ENCODE measurements at regions not wholly inside any gene's neighbourhood (a gene's known extent, or its start where the extent isn't known, plus 50 kb on each side); places are given as distances from the start of the nearest gene placed in this dataset.

DNA sequence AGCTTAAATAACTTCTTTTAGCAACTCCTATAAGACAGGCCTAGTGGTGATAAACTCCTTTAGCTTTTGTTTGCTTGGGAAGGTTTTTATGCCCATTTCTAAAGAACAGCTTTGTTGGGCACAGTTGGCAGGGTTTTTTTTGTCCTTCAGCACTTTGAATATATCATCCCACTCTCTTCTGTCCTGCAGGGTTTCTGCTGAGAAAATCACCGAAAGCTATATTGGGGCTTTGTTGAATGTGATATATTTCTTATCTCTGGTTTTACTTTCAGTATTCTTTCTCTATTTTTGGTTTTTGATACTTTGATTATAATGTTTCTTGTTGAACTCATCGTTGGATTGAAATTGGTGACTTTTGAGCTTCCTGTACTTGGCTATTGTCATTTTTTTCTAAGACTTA, 372.8 kb upstream of the ZC3H15 start:
- Histone ChIP-seq H3K9me3 (ENCODE audit: severe bottlenecking) (no peaks in the 10 kb centered on the region), H3K36me3 (no peaks in the 10 kb centered on the region), H3K4me3 (ENCODE audit: low read depth, low read length) (no peak overlapping the region), H3K27ac (no peak overlapping the region), H3K27me3 (ENCODE audit: insufficient read depth, low read depth, severe bottlenecking) (no peaks in the 10 kb centered on the region)
- TF ChIP-seq, protein P1, sequence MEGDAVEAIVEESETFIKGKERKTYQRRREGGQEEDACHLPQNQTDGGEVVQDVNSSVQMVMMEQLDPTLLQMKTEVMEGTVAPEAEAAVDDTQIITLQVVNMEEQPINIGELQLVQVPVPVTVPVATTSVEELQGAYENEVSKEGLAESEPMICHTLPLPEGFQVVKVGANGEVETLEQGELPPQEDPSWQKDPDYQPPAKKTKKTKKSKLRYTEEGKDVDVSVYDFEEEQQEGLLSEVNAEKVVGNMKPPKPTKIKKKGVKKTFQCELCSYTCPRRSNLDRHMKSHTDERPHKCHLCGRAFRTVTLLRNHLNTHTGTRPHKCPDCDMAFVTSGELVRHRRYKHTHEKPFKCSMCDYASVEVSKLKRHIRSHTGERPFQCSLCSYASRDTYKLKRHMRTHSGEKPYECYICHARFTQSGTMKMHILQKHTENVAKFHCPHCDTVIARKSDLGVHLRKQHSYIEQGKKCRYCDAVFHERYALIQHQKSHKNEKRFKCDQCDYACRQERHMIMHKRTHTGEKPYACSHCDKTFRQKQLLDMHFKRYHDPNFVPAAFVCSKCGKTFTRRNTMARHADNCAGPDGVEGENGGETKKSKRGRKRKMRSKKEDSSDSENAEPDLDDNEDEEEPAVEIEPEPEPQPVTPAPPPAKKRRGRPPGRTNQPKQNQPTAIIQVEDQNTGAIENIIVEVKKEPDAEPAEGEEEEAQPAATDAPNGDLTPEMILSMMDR (IDR thresholded peaks at IDR 0.05; ENCODE audit: low read depth, low read length), result no peak
- no peak for DNase-seq

DNA sequence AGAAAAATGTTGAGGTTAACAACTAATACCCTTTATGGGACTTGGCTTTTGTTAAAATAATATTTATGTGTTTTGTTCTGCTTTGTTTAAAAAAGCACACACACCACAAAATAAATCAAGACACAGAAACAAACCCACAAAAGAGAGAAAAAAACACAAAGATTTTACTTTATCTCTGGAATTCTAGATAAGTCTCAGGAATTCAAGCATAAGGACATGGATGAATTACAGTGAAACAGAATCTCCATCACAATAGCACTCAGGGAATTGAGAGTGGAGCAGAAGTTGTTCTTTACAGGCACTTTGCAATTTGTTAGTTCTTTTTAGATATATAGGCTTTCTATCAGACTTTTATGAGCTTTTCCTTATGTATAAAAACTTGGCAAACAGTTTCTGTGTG, 360.9 kb upstream of the ZC3H15 start:
- no peak overlapping the region for H3K4me3 ChIP-seq (ENCODE audit: low read depth, low read length)
- no peaks in the 10 kb centered on the region for H3K27me3 ChIP-seq (ENCODE audit: insufficient read depth, low read depth, severe bottlenecking)
- H3K9me3 ChIP-seq (ENCODE audit: severe bottlenecking), result no peaks in the 10 kb centered on the region
- H3K27ac ChIP-seq, result no peak overlapping the region
- no peaks in the 10 kb centered on the region for H3K36me3 ChIP-seq
- TF ChIP-seq, protein P1 (IDR thresholded peaks at IDR 0.05; ENCODE audit: low read depth, low read length), result no peak
- DNase-seq, result no peak

DNA sequence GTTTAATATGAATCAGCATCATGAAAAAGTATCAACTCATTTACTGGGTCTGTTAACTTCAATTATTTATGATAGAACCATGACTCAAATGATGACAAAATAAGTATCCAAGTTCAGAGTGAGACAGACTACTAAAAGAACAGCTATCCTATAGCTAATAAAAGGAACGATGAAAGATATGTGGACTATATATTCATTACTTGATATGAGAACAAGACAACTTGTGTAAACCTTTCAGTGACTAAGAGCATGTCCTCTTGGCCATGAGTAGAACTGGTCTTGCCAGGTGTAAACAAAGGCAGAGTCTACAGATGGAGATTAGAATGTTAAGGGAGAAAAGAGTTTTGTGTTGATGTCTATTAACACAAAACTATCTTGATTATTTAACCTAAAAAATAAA, 360.4 kb upstream of the ZC3H15 start:
- no peak overlapping the region for H3K4me3 ChIP-seq (ENCODE audit: low read depth, low read length)
- DNase-seq, result no peak
- TF ChIP-seq, protein P1 (IDR thresholded peaks at IDR 0.05; ENCODE audit: low read depth, low read length), result no peak
- H3K27ac ChIP-seq, result no peak overlapping the region
- no peaks in the 10 kb centered on the region for H3K9me3 ChIP-seq (ENCODE audit: severe bottlenecking)
- H3K27me3 ChIP-seq (ENCODE audit: insufficient read depth, low read depth, severe bottlenecking), result no peaks in the 10 kb centered on the region
- H3K36me3 ChIP-seq, result no peaks in the 10 kb centered on the region

DNA sequence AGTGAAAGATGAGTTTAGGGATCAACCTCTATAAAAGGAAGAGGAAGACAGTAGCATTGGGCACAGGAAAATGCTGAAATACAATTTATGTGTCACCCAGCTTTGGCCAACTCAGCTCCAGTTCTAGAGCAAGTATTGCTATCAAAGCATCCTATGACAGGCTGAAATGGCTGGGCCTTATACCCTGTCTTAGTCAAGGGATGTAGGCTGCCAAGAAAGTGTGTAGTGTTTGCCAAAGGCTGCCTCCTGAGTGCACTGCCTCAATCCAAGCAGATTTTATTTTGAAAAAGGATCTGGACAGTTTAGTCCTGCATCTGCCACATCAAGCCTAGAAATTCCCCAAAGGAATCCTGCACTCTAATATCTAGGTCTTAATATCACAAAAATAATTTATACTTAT, 359.9 kb upstream of the ZC3H15 start:
- TF ChIP-seq, protein P1 (IDR thresholded peaks at IDR 0.05; ENCODE audit: low read depth, low read length), result no peak
- Histone ChIP-seq H3K9me3 (ENCODE audit: severe bottlenecking) (no peaks in the 10 kb centered on the region), H3K27ac (no peak overlapping the region), H3K4me3 (ENCODE audit: low read depth, low read length) (no peak overlapping the region), H3K36me3 (no peaks in the 10 kb centered on the region), H3K27me3 (ENCODE audit: insufficient read depth, low read depth, severe bottlenecking) (no peaks in the 10 kb centered on the region)
- DNase-seq, result no peak

DNA sequence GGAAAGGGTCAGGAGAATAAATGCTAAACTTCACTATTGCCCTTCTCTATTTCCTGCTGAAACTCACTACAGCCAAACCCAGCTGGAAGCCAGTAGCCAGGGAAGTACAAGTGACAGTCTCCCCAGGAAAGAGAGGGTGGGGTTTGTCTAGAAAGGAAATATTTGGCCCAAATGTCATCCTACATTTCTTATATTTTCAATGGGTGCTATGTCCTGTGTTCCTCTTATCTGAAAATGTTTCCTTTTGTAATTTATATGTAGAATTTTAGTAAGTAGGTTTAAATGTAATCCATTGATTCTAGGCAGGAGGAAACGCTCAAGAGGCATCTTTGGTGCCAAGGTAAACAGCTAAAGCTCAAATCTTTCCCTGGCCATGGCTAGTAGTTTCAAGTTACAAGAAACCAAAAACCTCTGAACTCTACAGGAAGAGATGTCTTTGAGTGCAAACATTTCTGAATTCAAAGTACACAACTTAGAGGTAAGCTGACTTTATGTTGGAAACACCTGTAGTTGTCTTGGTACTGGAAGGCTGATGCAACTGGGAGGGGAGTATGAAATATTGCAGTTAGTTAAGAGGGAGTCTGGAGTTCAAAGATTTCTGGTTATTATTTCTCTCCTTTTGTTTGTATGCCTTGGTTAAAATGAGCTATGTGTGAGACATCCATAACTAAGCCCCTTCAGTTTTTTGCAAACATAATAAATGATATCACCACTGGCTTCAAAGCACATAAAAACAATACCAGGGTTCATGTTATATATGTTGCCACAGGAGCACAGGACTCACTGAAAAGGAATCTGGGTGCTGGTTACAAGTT, 356.1 kb upstream of the ZC3H15 start:
- Histone ChIP-seq H3K27ac (no peak overlapping the region), H3K4me3 (ENCODE audit: low read depth, low read length) (no peak overlapping the region), H3K27me3 (ENCODE audit: insufficient read depth, low read depth, severe bottlenecking) (no peaks in the 10 kb centered on the region), H3K9me3 (ENCODE audit: severe bottlenecking) (no peaks in the 10 kb centered on the region), H3K36me3 (no peaks in the 10 kb centered on the region)
- no peak for DNase-seq
- TF ChIP-seq, protein P1 (IDR thresholded peaks at IDR 0.05; ENCODE audit: low read depth, low read length), result no peak
